Activated CD4-positive, alpha-beta memory T cell treated with anti-CD3 and anti-CD28 coated beads, Interleukin-2, amount 10 ng/mL, durations not matched to agents 7 days and 5 days (primary cell): ENCODE measurements at regions not wholly inside any gene's neighbourhood (a gene's known extent, or its start where the extent isn't known, plus 50 kb on each side); places are given as distances from the start of the nearest gene placed in this dataset.

ENCODE experiments used
- CTCF ChIA-PET: fragments of 350-600 bp; sonication (Branson Sonifier 250); formaldehyde crosslinking; loops from one replicate; lab custom pipeline; 2021; ENCODE audit warnings: antibody characterized with exemption, inconsistent platforms; lab: Charles Lee
- POLR2A ChIA-PET: fragments of 350-600 bp; sonication (Branson Sonifier 250); formaldehyde crosslinking; loops from one replicate; lab custom pipeline; 2021; ENCODE audit warnings: antibody characterized with exemption; lab: Charles Lee
- DNase-seq: peaks from one replicate; pipeline ENCODE4 v3.0.0-alpha.2; 2020
- H3K27ac Mint-ChIP-seq: one replicate; pipeline ENCODE4 v1.8.0; 2021; ENCODE audit warnings: mild to moderate bottlenecking, mixed read lengths
- H3K27me3 Mint-ChIP-seq: one replicate; pipeline ENCODE4 v1.8.0; 2021; ENCODE audit warnings: mixed read lengths
- H3K36me3 Mint-ChIP-seq: one replicate; pipeline ENCODE4 v1.8.0; 2021; ENCODE audit warnings: low read depth, mixed read lengths
- H3K4me1 Mint-ChIP-seq: one replicate; pipeline ENCODE4 v1.8.0; 2021; ENCODE audit warnings: mixed read lengths
- H3K4me3 Mint-ChIP-seq: one replicate; pipeline ENCODE4 v1.8.0; 2021; ENCODE audit warnings: mild to moderate bottlenecking, mixed read lengths
- H3K9me3 Mint-ChIP-seq: one replicate; pipeline ENCODE4 v1.8.0; 2021; ENCODE audit warnings: mixed read lengths

DNA sequence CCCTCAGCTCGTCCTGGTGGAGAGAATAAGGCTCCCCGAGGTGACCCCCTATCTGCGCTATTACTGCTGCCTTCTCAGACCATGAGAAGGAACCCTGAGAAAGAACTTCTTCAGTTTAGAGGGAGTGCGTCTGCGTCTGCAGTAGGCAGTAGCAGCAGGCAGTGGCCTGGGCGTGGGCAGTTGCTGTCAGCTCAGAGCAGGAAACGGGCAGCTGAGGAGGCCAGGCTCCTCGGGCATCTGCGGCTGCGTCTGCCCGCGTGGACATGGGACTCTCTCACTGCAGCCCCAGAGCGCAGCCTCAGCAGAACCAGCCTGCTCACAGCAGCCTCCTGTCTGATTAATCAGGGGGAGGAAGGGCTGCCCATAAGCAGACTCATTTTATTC is 49.8 kb upstream of the FCN1 start:
- H3K27me3 Mint-ChIP-seq: no peaks in the 10 kb centered on the region
- no peak overlapping the region for H3K27ac Mint-ChIP-seq
- DNase-seq: no peak
- CTCF ChIA-PET: no interaction called here
- no peaks in the 10 kb centered on the region for H3K36me3 Mint-ChIP-seq
- no peaks in the 10 kb centered on the region for H3K4me1 Mint-ChIP-seq
- POLR2A ChIA-PET: no interaction called here
- no peaks in the 10 kb centered on the region for H3K9me3 Mint-ChIP-seq
- no peak overlapping the region for H3K4me3 Mint-ChIP-seq

DNA sequence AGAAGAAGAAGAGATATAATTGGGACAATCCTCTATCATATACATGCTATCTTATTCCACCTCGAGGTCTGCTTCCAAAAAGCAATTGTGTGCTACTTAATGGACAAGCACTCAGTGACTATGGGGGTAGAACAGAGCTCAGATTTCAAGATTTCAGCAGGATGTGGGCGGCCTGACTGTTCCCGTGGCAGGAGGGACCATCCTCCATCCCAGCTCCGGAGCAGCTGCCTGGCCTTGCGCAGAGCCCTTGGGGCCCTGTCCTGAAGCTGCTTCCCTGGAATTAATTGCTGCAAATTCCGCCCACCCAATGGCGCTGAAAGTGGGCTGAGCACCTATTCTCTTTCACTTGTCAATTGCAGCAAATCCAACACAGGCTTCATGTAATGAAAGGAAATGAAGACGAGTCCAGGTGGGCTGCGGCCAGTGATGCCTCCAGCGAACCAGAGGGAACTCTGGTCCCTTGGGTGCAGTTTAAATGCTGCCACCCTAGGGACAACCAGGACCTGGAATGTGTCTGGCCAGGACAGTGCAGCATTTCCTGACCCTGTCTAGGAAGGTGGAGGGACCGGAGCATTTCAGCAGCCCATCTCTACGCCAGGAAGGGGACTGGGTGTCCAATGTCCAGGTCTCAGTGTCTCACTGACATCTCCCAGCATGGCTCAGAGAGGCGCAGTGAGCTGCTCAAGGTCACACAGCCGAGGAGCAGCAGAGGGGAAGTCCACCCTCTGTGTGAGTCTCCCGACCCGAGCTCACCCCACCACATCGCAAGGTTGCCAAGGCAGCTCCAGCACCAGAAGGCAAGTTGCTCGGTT is 50.5 kb upstream of the FCN1 start:
- H3K4me1 Mint-ChIP-seq: no peaks in the 10 kb centered on the region
- ChIA-PET CTCF (no interaction called here), POLR2A (no interaction called here)
- H3K27ac Mint-ChIP-seq: no peak overlapping the region
- no peak overlapping the region for H3K4me3 Mint-ChIP-seq
- H3K27me3 Mint-ChIP-seq: no peaks in the 10 kb centered on the region
- DNase-seq: no peak
- H3K36me3 Mint-ChIP-seq: no peaks in the 10 kb centered on the region
- H3K9me3 Mint-ChIP-seq: no peaks in the 10 kb centered on the region

DNA sequence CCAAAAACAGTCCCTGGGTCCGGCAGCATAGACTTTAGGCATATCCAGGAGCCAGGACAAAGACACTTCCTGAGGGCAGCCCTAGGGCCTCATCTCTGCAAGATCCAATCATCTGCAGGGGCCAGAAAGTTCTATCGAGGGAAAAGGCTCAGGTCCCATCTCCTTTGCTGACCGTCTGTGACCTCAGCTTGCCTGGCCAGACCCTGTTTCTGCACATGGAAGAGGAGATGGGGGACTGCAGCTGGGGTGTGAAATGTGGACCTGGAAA is 51.0 kb upstream of the FCN1 start:
- peaks cover 3% of the 10 kb centered on the region for H3K27me3 Mint-ChIP-seq
- H3K4me3 Mint-ChIP-seq: no peak overlapping the region
- POLR2A ChIA-PET: no interaction called here

GRCh38 chr9:134969156-134970045 is 51.7 kb upstream of the FCN1 start:
- H3K4me1 Mint-ChIP-seq: no peaks in the 10 kb centered on the region
- POLR2A ChIA-PET: no interaction called here
- no peak overlapping the region for H3K27ac Mint-ChIP-seq
- no peaks in the 10 kb centered on the region for H3K36me3 Mint-ChIP-seq
- DNase-seq: no peak
- no peak overlapping the region for H3K4me3 Mint-ChIP-seq
- CTCF ChIA-PET: no interaction called here
- H3K27me3 Mint-ChIP-seq: peaks cover 9% of the 10 kb centered on the region
- no peaks in the 10 kb centered on the region for H3K9me3 Mint-ChIP-seq

More for the DNA sequence above, 51.0 kb upstream of the FCN1 start:
- Mint-ChIP-seq H3K27ac (no peak overlapping the region), H3K9me3 (no peaks in the 10 kb centered on the region), H3K36me3 (no peaks in the 10 kb centered on the region), H3K4me1 (no peaks in the 10 kb centered on the region)
- DNase-seq: no peak
- CTCF ChIA-PET: no interaction called here

- no peaks in the 10 kb centered on the region for H3K36me3 Mint-ChIP-seq
- no peaks in the 10 kb centered on the region for H3K4me1 Mint-ChIP-seq
- CTCF ChIA-PET: no interaction called here
- H3K4me3 Mint-ChIP-seq: no peak overlapping the region
- H3K27ac Mint-ChIP-seq: no peak overlapping the region
- POLR2A ChIA-PET: no interaction called here
- H3K9me3 Mint-ChIP-seq: no peaks in the 10 kb centered on the region
- H3K27me3 Mint-ChIP-seq: peaks cover 12% of the 10 kb centered on the region
- DNase-seq: no peak
Measured at GRCh38 chr9:134970198-134970597, 52.5 kb upstream of the FCN1 start.

GRCh38 chr9:134970719-134971118 is 53.0 kb upstream of the FCN1 start:
- POLR2A ChIA-PET: no interaction called here
- H3K4me1 Mint-ChIP-seq: no peaks in the 10 kb centered on the region
- H3K4me3 Mint-ChIP-seq: no peak overlapping the region
- H3K36me3 Mint-ChIP-seq: no peaks in the 10 kb centered on the region
- CTCF ChIA-PET: no interaction called here
- DNase-seq: no peak
- H3K9me3 Mint-ChIP-seq: no peaks in the 10 kb centered on the region
- no peak overlapping the region for H3K27ac Mint-ChIP-seq
- H3K27me3 Mint-ChIP-seq: peaks cover 15% of the 10 kb centered on the region

DNA sequence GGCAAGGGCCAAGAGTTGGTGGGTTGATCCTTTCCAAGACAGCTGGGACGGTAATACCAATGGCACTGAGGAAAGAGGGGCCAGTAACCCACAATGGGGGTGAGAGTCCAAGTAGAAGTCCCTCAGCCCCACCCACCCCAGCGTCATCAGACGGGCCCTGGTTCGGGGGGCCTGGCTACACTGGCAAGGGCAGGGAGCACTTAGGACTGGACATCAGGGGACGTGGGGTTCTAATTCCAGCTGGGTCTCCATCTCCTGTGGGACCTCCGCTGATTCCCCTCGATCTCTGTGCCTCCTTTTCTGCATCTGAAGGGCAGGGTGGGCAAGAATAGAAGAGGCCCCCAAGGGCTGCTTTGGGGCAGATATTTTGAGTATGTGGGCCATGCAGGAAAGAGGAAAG is 53.5 kb upstream of the FCN1 start:
- Mint-ChIP-seq H3K4me3 (no peak overlapping the region), H3K27ac (no peak overlapping the region), H3K9me3 (no peaks in the 10 kb centered on the region), H3K36me3 (no peaks in the 10 kb centered on the region), H3K27me3 (peaks cover 15% of the 10 kb centered on the region), H3K4me1 (no peaks in the 10 kb centered on the region)
- DNase-seq: no peak
- ChIA-PET POLR2A (no interaction called here), CTCF (no interaction called here)

DNA sequence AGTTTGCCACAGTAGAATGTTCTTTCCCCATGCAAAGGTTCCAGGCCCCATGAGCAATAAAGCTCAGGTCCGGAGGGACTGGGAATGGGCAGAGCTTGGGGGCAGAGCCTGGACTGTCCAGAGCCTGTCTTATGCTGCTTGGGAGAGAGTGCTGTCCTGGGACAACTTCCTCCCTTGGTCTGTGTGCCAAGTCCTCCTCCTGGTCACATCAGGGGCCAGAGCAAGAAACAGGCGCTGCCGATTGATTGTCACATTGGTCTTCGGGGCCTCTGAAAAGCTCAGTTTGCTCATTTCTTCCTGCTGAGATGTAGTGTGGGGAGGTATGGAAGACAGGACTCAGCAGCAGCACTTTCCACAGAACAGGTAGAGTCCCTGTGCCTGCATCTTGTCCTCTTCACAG is 54.0 kb upstream of the FCN1 start:
- DNase-seq: no peak
- Mint-ChIP-seq H3K4me1 (no peaks in the 10 kb centered on the region), H3K9me3 (no peaks in the 10 kb centered on the region), H3K36me3 (no peaks in the 10 kb centered on the region), H3K27me3 (peaks cover 15% of the 10 kb centered on the region), H3K27ac (no peak overlapping the region), H3K4me3 (no peak overlapping the region)
- ChIA-PET POLR2A (no interaction called here), CTCF (no interaction called here)

GRCh38 chr9:134972140-134972539 is 54.4 kb upstream of the FCN1 start:
- H3K9me3 Mint-ChIP-seq: no peaks in the 10 kb centered on the region
- peaks cover 15% of the 10 kb centered on the region for H3K27me3 Mint-ChIP-seq
- no peaks in the 10 kb centered on the region for H3K36me3 Mint-ChIP-seq
- H3K4me3 Mint-ChIP-seq: no peak overlapping the region
- POLR2A ChIA-PET: no interaction called here
- no peak for DNase-seq
- CTCF ChIA-PET: no interaction called here
- no peaks in the 10 kb centered on the region for H3K4me1 Mint-ChIP-seq
- no peak overlapping the region for H3K27ac Mint-ChIP-seq

- Mint-ChIP-seq H3K4me3 (no peak overlapping the region), H3K9me3 (no peaks in the 10 kb centered on the region), H3K27ac (no peak overlapping the region), H3K4me1 (no peaks in the 10 kb centered on the region), H3K27me3 (peaks cover 15% of the 10 kb centered on the region), H3K36me3 (no peaks in the 10 kb centered on the region)
- no peak for DNase-seq
- ChIA-PET POLR2A (no interaction called here), CTCF (interaction anchor here (0.6 kb wide), 1 partner anchor 623 kb away, joined by 3 read pairs; no protein-coding TSS in a partner anchor)
Measured at GRCh38 chr9:134975253-134975652, 57.5 kb upstream of the FCN1 start.

DNA sequence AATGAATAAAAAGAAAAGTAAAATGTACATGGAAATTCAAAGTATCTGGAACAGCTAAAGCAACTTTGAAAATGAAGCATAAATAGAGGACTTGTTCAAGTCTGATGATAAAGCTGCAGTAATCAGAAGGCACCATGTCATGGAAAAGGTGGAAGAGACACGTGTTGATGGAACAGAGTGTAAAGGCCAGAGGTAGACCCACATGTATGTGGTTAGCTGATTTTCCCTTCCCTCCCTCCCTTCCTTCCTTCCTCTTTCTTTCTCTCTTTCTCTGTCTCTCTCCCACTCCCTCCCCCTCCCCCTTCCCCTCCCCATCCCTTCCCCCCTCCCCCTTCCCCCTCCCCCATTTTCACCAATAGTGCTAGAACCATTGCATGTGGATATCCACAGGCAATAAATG is 58.7 kb upstream of the FCN1 start:
- peaks cover 15% of the 10 kb centered on the region for H3K27me3 Mint-ChIP-seq
- no peaks in the 10 kb centered on the region for H3K36me3 Mint-ChIP-seq
- POLR2A ChIA-PET: no interaction called here
- CTCF ChIA-PET: no interaction called here
- no peak for DNase-seq
- no peaks in the 10 kb centered on the region for H3K9me3 Mint-ChIP-seq
- H3K27ac Mint-ChIP-seq: no peak overlapping the region
- H3K4me3 Mint-ChIP-seq: no peak overlapping the region
- H3K4me1 Mint-ChIP-seq: no peaks in the 10 kb centered on the region

- no peak overlapping the region for H3K4me3 Mint-ChIP-seq
- POLR2A ChIA-PET: no interaction called here
Measured at GRCh38 chr9:134978272-134978671, 60.6 kb upstream of the FCN1 start.

DNA sequence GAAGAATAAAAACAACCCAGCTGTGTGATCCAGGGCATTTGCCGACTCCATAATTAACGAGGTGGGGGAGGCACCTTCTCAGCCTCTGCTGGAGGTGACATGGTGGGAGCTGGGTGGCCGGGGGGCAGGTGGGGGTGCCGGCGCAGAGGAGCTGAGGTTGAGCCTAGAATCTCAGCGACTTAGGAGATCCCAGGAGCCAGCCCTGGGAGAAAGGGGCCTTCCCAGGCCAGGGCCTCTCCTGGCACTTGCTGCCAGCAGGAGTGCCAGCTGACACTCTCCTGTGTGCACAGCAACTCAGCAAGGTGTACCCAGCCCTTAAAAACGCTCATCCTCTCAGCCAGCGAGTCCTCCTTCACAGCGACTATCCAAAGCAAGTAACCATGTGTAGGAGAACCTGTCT is 62.8 kb upstream of the FCN1 start:
- no peak overlapping the region for H3K27ac Mint-ChIP-seq

More at GRCh38 chr9:134978272-134978671, 60.6 kb upstream of the FCN1 start:
- Mint-ChIP-seq H3K27ac (no peak overlapping the region), H3K36me3 (no peaks in the 10 kb centered on the region), H3K4me1 (no peaks in the 10 kb centered on the region), H3K27me3 (peaks cover 15% of the 10 kb centered on the region), H3K9me3 (no peaks in the 10 kb centered on the region)
- no peak for DNase-seq
- CTCF ChIA-PET: no interaction called here

GRCh38 chr9:134980991-134981390 is 63.3 kb upstream of the FCN1 start:
- Mint-ChIP-seq H3K9me3 (no peaks in the 10 kb centered on the region), H3K27me3 (no peaks in the 10 kb centered on the region), H3K27ac (no peak overlapping the region), H3K4me1 (no peaks in the 10 kb centered on the region), H3K4me3 (no peak overlapping the region), H3K36me3 (no peaks in the 10 kb centered on the region)
- no peak for DNase-seq
- ChIA-PET CTCF (no interaction called here), POLR2A (no interaction called here)

More for the DNA sequence above, 62.8 kb upstream of the FCN1 start:
- CTCF ChIA-PET: no interaction called here
- no peaks in the 10 kb centered on the region for H3K9me3 Mint-ChIP-seq
- no peaks in the 10 kb centered on the region for H3K36me3 Mint-ChIP-seq
- no peak overlapping the region for H3K4me3 Mint-ChIP-seq
- H3K4me1 Mint-ChIP-seq: no peaks in the 10 kb centered on the region
- POLR2A ChIA-PET: no interaction called here
- H3K27me3 Mint-ChIP-seq: peaks cover under 1% of the 10 kb centered on the region
- no peak for DNase-seq
